Ammon's horn (tissue), 1 donor: ENCODE measurements at regions not wholly inside any gene's neighbourhood (a gene's known extent, or its start where the extent isn't known, plus 50 kb on each side); places are given as distances from the start of the nearest gene placed in this dataset.
"Not testable (repeated sequence)": the region's sequence is repeated elsewhere in the genome, so short reads cannot be mapped to it uniquely, and the experiment has no call there.

Source experiments
- DNase-seq: peaks from one replicate; pipeline ENCODE4 v3.0.0-alpha.2; 2016; ENCODE audit warnings: low spot score

GRCh38 chr15:91622235-91622634 is 231.3 kb upstream of the SLCO3A1 start:
- no peak for DNase-seq

DNA sequence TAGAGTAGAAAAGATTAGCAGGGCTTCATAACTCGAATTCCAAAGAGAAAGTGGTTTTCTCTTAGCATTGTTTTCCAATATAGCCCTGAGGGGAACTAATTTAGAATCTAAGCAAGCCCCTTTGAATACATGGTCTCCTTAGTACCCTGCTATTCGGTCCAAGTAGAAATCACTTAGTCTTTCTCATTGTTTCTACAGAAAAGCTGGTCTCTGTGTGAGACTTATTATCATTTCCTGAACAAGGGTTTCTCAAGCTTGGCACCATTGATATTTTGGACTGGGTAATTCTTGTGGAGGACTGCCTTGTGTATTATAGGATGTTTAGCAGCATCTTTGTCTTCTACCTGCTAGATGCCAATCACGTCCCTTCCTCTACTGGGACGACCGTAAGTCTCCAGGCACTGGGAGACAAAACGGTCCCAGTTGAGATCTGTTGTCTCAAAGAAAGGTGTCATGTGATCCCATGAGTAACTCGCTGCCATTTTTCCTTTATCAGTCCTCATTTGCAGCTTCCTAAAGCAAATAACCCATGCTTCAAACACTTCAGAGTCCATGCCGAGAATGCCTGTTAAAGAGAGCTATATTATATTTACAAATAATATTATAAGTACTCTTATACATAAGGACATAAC is 230.7 kb upstream of the SLCO3A1 start:
- no peak for DNase-seq

- DNase-seq: no peak
Observed at GRCh38 chr15:91624353-91624968, 229.0 kb upstream of the SLCO3A1 start.

DNA sequence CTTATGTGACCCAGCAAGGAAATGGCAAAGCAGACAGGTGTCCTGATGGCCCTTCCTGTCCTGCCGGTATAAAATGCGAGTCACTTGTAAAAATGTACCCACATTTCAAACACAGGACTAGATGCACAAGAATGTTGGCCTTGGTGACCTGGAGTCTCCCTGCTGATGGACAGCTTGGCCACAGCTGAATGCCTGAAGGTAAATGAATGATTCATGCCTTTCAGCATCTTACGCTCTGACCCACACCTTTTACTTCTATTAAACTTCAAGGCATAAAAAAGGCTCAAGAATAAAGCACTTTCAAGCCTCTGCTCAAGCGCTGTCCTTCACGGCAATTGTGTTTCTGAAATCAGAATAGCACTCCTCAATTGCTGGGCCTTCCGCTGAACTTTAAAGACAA is 228.0 kb upstream of the SLCO3A1 start:
- no peak for DNase-seq

GRCh38 chr15:91627473-91628278 is 225.8 kb upstream of the SLCO3A1 start:
- DNase-seq: peak; percentile 49

- DNase-seq: no peak
Observed at GRCh38 chr15:91630090-91630489, 223.4 kb upstream of the SLCO3A1 start.

- DNase-seq: no peak
Observed at GRCh38 chr15:91632176-91632575, 221.3 kb upstream of the SLCO3A1 start.

DNA sequence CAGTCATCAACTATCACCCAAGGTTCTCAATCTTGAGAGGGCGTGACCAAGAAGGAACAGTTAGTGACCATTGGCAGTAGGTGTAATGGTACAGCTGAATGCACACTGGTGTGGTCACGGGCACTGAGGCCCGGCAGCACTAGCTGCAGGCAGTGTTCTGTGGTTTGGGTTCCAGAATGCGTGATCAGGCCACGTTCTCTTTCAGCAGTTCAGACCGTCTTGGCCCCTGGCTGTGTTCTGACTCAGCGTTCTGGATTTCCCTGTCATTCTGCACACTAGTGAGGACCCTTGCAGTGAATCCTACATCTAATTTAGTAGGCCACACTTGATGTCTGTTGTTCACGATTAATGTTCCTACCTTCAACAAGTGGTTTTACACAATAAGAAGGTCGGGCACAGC is 220.5 kb upstream of the SLCO3A1 start:
- no peak for DNase-seq

DNA sequence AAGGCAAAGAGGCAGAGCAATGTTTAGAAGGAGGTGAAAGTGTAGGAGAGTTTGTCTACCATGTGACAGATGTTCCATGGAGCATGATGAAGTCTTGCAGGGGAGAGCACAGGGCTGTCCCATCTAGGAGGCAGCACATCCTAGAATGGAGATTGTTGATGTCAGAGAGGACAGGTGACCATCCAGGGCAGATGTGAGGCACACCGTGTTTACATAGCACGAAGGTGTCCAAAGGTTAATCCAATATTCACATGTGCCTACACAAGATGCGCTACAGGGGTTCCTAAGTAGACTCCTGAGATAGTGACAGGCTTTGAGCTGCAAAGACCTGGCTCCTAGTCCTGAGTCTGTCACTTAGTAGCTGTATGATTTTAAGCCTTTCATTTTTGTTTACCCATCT is 219.3 kb upstream of the SLCO3A1 start:
- DNase-seq: no peak

GRCh38 chr15:91635080-91635479 is 218.4 kb upstream of the SLCO3A1 start:
- DNase-seq: no peak

- DNase-seq: no peak
Observed at GRCh38 chr15:91635641-91636040, 217.9 kb upstream of the SLCO3A1 start.

GRCh38 chr15:91649016-91649415 is 204.5 kb upstream of the SLCO3A1 start:
- DNase-seq: no peak

DNA sequence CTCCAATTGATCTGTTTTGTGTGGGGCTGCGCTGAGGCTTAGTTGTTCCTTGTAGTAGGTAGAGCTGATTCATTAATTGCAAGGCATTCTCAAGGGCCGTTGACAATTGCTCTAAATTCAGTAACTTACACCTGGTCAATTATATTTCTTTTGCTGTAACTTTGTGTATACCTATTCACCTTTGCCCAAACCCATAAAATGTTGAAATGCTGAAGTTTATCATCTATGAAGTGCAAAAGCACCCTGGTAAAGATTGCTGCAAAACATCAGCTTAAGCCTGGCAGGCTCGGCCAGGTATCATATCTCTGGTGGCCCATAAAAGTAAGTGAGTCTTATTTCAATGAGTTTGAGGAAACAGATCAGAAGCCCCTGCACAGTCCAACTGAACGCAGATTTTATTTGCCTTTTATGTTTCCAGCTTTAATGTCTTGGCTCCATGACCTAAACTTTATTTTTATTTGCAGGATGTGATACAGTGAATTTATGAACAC is 203.6 kb upstream of the SLCO3A1 start:
- DNase-seq: no peak

DNA sequence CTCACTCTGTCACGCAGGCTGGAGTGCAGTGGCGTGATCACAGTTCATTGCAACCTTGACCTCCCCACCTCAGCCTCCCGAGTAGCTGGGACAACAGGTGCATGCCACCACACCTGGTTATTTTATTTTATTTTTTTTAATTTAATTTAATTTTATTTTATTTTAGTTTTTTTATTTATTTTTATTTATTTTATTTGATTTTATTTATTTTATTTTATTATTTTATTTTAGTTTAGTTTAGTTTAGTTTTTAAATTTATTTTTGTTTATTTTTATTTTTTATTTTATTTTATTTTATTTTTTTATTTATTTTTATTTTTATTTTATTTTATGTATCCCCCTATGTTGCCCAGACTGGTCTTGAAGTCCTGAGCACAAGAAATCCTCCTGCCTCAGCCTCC is 202.3 kb upstream of the SLCO3A1 start:
- no peak for DNase-seq

GRCh38 chr15:91652610-91653207 is 200.8 kb upstream of the SLCO3A1 start:
- no peak for DNase-seq

DNA sequence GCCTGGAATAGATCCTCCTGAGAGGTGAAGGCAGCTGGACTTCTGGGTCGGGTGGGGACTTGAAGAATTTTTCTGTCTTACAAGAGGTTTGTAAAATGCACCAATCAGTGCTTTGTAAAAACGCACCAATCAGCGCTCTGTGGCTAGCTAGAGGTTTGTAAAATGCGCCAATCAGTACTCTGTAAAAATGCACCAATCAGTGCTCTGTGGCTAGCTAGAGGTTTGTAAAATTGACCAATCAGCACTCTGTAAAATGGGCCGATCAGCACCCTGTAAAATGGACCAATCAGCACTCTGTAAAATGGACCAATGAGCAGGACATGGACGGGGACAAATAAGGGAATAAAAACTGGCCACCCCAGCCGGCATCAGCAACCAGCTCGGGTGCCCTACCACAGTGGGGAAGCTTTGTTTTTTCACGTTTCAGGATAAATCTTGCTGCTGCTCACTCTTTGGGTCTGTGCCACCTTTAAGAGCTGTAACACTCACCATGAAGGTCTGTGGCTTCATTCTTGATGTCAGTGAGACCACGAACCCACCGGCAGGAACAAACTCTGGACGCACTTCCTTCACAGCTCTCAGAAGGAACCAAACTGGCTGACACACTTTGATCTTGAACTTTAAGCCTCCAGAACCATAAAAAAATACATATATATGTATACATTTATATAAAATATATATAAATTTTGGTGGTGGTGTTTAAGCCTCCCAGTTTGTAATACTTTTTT is 197.8 kb upstream of the SLCO3A1 start:
- not testable (repeated sequence) for DNase-seq

DNA sequence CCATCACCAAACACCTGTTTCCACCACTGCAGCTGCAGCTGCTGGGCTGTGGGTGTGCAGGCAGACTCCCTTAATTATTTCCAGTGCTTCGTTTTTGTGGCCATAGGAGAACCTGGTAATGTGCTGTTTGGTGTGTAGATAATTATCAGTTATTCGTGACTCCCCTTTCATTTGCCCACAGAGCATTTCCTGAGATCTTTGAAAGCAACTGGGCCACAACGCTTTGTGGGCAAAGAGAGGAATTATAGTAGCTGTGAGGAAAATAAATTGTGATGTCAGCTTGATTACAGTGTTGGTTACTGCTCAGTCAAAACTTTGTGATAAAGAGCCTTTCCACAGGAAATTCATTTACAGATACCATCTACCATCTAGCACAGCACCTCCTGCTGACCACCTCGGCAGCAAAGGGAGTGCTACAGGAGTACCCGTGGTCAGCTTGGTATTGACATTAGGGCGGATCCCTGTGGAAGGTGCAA is 193.3 kb upstream of the SLCO3A1 start:
- DNase-seq: no peak

GRCh38 chr15:91664224-91664836 is 189.2 kb upstream of the SLCO3A1 start:
- peak; percentile 36 for DNase-seq

DNA sequence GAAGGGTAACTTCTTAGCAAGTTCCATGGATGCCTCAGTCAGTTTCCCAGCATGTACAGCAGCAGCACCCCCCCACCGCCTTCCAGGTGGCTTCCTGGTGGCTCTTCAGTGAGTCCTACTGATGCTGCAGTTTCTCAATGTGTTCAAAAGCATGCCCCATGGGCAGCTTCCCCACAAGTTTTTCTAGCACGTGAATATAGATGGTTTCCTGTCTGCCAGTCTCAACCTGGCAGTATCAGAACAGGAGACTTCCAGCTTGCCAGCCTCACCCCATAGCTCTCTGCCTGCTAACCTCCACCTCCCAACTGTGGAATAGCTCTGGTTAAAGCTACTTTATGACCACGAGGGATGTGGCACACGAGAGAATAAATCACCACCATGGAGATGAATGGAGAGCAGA is 188.3 kb upstream of the SLCO3A1 start:
- no peak for DNase-seq

- DNase-seq: no peak
Observed at GRCh38 chr15:91668370-91668769, 185.1 kb upstream of the SLCO3A1 start.

DNA sequence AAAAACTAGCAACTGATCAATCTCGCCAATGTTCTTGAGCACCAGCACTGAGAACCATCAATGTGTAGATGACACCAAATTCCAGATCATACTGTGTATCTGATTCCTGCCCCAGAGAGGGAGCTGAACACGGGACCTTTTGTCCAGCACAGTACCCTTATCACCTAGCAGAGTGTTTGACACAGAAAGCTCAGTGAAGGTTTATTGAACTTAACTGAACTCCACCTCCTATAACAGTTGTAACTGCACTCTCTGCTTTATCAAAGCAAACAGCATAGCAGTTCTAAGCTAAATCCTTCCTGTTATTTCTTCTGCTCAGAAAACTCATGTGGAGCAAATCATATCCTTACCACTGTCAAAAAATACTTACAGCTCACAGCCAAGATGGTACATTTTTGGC is 183.4 kb upstream of the SLCO3A1 start:
- no peak for DNase-seq
